ENCODE measurements at regions not wholly inside any gene's neighbourhood (a gene's known extent, or its start where the extent isn't known, plus 50 kb on each side); places are given as distances from the start of the nearest gene placed in this dataset.
A peak's percentile ranks its signal among the peaks of the same experiment; 100 is the strongest.
"Not testable (repeated sequence)": the region's sequence is repeated elsewhere in the genome, so short reads cannot be mapped to it uniquely, and the experiment has no call there.

GRCh38 chr2:3036432-3037125, 341.0 kb downstream of the EIPR1 start:
- H3K27ac ChIP-seq (ENCODE audit: low read length): no peak overlapping the region
- no peaks in the 10 kb centered on the region for H3K9me3 ChIP-seq (replicated peaks; ENCODE audit: control insufficient read depth, low read depth, low read length)
- H3K27me3 ChIP-seq (ENCODE audit: control insufficient read depth, insufficient read depth, low read length): peaks cover 3% of the 10 kb centered on the region
- no peak overlapping the region for H3K4me3 ChIP-seq (ENCODE audit: low read length)
- no peaks in the 10 kb centered on the region for H3K36me3 ChIP-seq (ENCODE audit: control insufficient read depth, insufficient read depth, low read length)
- DNase-seq: no peak
- 93% methylated on average over 11 of the region's 18 CpGs for WGBS (ENCODE audit: insufficient coverage)
- H3K4me1 ChIP-seq (ENCODE audit: control insufficient read depth, insufficient read depth, low read length): peaks cover 12% of the 10 kb centered on the region

DNA sequence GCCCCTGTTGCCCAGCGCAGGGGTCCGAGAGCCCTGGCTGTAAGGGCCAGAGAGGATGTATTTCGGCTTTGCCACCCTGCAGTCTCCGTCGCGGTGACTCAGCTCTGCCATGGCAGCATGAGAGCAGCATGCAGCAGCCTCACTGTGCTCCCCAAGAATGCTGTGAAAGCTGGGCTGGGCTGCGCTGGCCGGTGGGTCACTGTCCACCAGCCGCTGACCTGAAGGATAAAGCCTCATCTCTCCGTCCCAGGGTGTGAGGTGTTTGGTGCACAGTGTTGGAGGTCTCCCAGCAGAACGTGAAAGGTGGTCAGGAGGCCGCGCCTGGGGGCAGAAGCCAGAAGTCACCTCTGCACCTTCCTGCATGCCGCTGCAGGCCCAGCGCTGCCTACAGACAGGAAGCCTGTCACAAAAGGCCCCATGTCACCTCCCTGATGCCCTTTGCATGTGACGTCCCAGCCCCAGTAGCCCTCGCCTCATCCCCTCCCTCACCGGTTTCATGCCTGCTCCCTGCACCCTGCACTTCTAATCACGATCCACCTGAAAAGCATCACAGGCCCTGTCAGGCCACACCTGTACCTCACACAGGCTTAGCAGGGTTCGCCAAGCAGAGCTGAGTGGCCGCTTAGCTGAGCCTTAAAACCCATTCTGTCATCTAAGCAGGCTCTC, 342.1 kb downstream of the EIPR1 start:
- H3K27ac ChIP-seq (ENCODE audit: low read length): no peak overlapping the region
- DNase-seq: no peak
- H3K36me3 ChIP-seq (ENCODE audit: control insufficient read depth, insufficient read depth, low read length): no peaks in the 10 kb centered on the region
- peaks cover 2% of the 10 kb centered on the region for H3K4me1 ChIP-seq (ENCODE audit: control insufficient read depth, insufficient read depth, low read length)
- H3K27me3 ChIP-seq (ENCODE audit: control insufficient read depth, insufficient read depth, low read length): peaks cover 3% of the 10 kb centered on the region
- no peak overlapping the region for H3K4me3 ChIP-seq (ENCODE audit: low read length)
- WGBS (ENCODE audit: insufficient coverage): 85% methylated on average over 21 of the region's 21 CpGs
- H3K9me3 ChIP-seq (replicated peaks; ENCODE audit: control insufficient read depth, low read depth, low read length): no peaks in the 10 kb centered on the region

GRCh38 chr2:3034856-3035255, 342.8 kb downstream of the EIPR1 start:
- no peak for DNase-seq
- 70% methylated on average over 13 of the region's 13 CpGs for WGBS (ENCODE audit: insufficient coverage)
- no peak overlapping the region for H3K4me3 ChIP-seq (ENCODE audit: low read length)
- peaks cover 3% of the 10 kb centered on the region for H3K27me3 ChIP-seq (ENCODE audit: control insufficient read depth, insufficient read depth, low read length)
- H3K27ac ChIP-seq (ENCODE audit: low read length): no peak overlapping the region
- H3K36me3 ChIP-seq (ENCODE audit: control insufficient read depth, insufficient read depth, low read length): no peaks in the 10 kb centered on the region
- no peaks in the 10 kb centered on the region for H3K9me3 ChIP-seq (replicated peaks; ENCODE audit: control insufficient read depth, low read depth, low read length)
- H3K4me1 ChIP-seq (ENCODE audit: control insufficient read depth, insufficient read depth, low read length): no peaks in the 10 kb centered on the region

DNA sequence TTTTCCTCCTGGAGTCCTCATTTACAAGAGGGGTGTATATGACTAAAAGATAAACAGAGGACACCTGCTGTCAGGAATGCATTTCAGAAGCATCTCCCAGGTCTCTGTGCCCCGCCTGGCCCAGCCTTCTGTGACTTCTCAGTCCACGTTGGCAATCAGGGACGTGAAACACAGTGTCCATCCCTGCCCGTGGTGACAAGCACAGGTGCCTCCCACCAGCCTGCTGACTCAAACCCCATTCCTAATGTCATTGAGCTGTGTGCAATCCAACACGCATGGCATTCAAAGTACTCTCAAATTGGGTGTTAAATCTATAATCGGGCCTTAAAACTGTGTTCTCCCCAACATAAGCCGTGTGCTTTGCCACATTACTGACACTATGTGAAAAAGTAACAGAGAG, 343.2 kb downstream of the EIPR1 start:
- Histone ChIP-seq H3K4me1 (ENCODE audit: control insufficient read depth, insufficient read depth, low read length) (no peaks in the 10 kb centered on the region), H3K27me3 (ENCODE audit: control insufficient read depth, insufficient read depth, low read length) (peaks cover 3% of the 10 kb centered on the region), H3K36me3 (ENCODE audit: control insufficient read depth, insufficient read depth, low read length) (no peaks in the 10 kb centered on the region), H3K9me3 (replicated peaks; ENCODE audit: control insufficient read depth, low read depth, low read length) (no peaks in the 10 kb centered on the region), H3K27ac (ENCODE audit: low read length) (no peak overlapping the region), H3K4me3 (ENCODE audit: low read length) (no peak overlapping the region)
- DNase-seq: no peak
- 47% methylated on average over 5 of the region's 7 CpGs for WGBS (ENCODE audit: insufficient coverage)

- H3K27me3 ChIP-seq (ENCODE audit: control insufficient read depth, insufficient read depth, low read length): peaks cover 3% of the 10 kb centered on the region
- no peaks in the 10 kb centered on the region for H3K9me3 ChIP-seq (replicated peaks; ENCODE audit: control insufficient read depth, low read depth, low read length)
- DNase-seq: no peak
- H3K4me3 ChIP-seq (ENCODE audit: low read length): no peak overlapping the region
- WGBS (ENCODE audit: insufficient coverage): 81% methylated on average over 7 of the region's 8 CpGs
- H3K36me3 ChIP-seq (ENCODE audit: control insufficient read depth, insufficient read depth, low read length): no peaks in the 10 kb centered on the region
- H3K4me1 ChIP-seq (ENCODE audit: control insufficient read depth, insufficient read depth, low read length): no peaks in the 10 kb centered on the region
- no peak overlapping the region for H3K27ac ChIP-seq (ENCODE audit: low read length)
Observed at GRCh38 chr2:3033315-3033714, 344.3 kb downstream of the EIPR1 start.

DNA sequence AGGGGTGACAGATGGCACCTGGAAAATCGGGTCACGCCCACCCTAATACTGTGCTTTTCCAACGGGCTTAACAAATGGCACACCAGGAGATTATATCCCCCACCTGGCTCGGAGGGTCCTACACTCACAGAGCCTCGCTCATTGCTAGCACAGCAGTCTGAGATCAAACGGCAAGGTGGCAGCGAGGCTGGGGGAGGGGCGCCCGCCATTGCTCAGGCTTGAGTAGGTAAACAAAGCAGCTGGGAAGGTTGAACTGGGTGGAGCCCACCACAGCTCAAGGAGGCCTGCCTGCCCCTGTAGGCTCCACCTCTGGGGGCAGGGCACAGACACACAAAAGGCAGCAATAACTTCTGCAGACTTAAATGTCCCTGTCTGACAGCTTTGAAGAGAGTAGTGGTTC, 346.8 kb downstream of the EIPR1 start:
- not testable (repeated sequence) for DNase-seq; H3K4me3 ChIP-seq (ENCODE audit: low read length); H3K27ac ChIP-seq (ENCODE audit: low read length); H3K9me3 ChIP-seq (replicated peaks; ENCODE audit: control insufficient read depth, low read depth, low read length); H3K4me1 ChIP-seq (ENCODE audit: control insufficient read depth, insufficient read depth, low read length); H3K36me3 ChIP-seq (ENCODE audit: control insufficient read depth, insufficient read depth, low read length); H3K27me3 ChIP-seq (ENCODE audit: control insufficient read depth, insufficient read depth, low read length)
- WGBS (ENCODE audit: insufficient coverage): 80% methylated on average over 4 of the region's 9 CpGs

GRCh38 chr2:3025984-3026383, 351.6 kb downstream of the EIPR1 start:
- WGBS (ENCODE audit: insufficient coverage): 63% methylated on average over 1 of the region's 1 CpG
- no peak for DNase-seq
- Histone ChIP-seq H3K27ac (ENCODE audit: low read length) (no peak overlapping the region), H3K9me3 (replicated peaks; ENCODE audit: control insufficient read depth, low read depth, low read length) (no peaks in the 10 kb centered on the region), H3K27me3 (ENCODE audit: control insufficient read depth, insufficient read depth, low read length) (peaks cover 3% of the 10 kb centered on the region), H3K4me3 (ENCODE audit: low read length) (no peak overlapping the region), H3K36me3 (ENCODE audit: control insufficient read depth, insufficient read depth, low read length) (no peaks in the 10 kb centered on the region), H3K4me1 (ENCODE audit: control insufficient read depth, insufficient read depth, low read length) (no peaks in the 10 kb centered on the region)

DNA sequence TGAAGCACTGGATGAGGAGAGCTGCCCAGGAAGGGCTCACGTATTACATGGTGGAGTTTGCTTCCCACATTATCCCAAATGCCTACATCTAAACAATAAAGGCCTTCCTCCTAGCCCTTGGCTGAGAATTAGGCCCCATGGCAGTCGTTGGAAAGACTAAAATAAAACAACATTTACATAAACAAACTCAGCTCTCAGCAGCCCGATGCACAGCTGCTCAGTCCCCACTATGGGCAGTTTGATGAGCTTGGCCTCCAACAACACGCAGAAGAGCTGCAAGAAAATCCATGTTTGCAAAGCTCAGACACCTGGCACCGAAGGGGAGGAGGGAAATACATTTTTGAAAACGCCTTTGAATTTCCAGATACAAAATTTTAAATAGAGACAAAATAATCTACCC, 352.4 kb downstream of the EIPR1 start:
- H3K27ac ChIP-seq (ENCODE audit: low read length): no peak overlapping the region
- DNase-seq: peak; percentile 5
- WGBS (ENCODE audit: insufficient coverage): 20% methylated on average over 2 of the region's 6 CpGs

GRCh38 chr2:3024401-3024935, 353.1 kb downstream of the EIPR1 start:
- Histone ChIP-seq H3K4me3 (ENCODE audit: low read length) (no peak overlapping the region), H3K4me1 (ENCODE audit: control insufficient read depth, insufficient read depth, low read length) (no peaks in the 10 kb centered on the region), H3K36me3 (ENCODE audit: control insufficient read depth, insufficient read depth, low read length) (no peaks in the 10 kb centered on the region), H3K27me3 (ENCODE audit: control insufficient read depth, insufficient read depth, low read length) (peaks cover 3% of the 10 kb centered on the region), H3K27ac (ENCODE audit: low read length) (no peak overlapping the region), H3K9me3 (replicated peaks; ENCODE audit: control insufficient read depth, low read depth, low read length) (no peaks in the 10 kb centered on the region)
- no peak for DNase-seq
- WGBS (ENCODE audit: insufficient coverage): 88% methylated on average over 9 of the region's 10 CpGs

More for the DNA sequence above, 352.4 kb downstream of the EIPR1 start:
- Histone ChIP-seq H3K27me3 (ENCODE audit: control insufficient read depth, insufficient read depth, low read length) (peaks cover 3% of the 10 kb centered on the region), H3K4me1 (ENCODE audit: control insufficient read depth, insufficient read depth, low read length) (no peaks in the 10 kb centered on the region), H3K9me3 (replicated peaks; ENCODE audit: control insufficient read depth, low read depth, low read length) (no peaks in the 10 kb centered on the region), H3K4me3 (ENCODE audit: low read length) (no peak overlapping the region), H3K36me3 (ENCODE audit: control insufficient read depth, insufficient read depth, low read length) (no peaks in the 10 kb centered on the region)

GRCh38 chr2:3023531-3023930, 354.1 kb downstream of the EIPR1 start:
- no peak for DNase-seq
- no peaks in the 10 kb centered on the region for H3K36me3 ChIP-seq (ENCODE audit: control insufficient read depth, insufficient read depth, low read length)
- no peak overlapping the region for H3K27ac ChIP-seq (ENCODE audit: low read length)
- no peaks in the 10 kb centered on the region for H3K4me1 ChIP-seq (ENCODE audit: control insufficient read depth, insufficient read depth, low read length)
- peaks cover 3% of the 10 kb centered on the region for H3K27me3 ChIP-seq (ENCODE audit: control insufficient read depth, insufficient read depth, low read length)
- no peaks in the 10 kb centered on the region for H3K9me3 ChIP-seq (replicated peaks; ENCODE audit: control insufficient read depth, low read depth, low read length)
- H3K4me3 ChIP-seq (ENCODE audit: low read length): no peak overlapping the region
- 92% methylated on average over 7 of the region's 7 CpGs for WGBS (ENCODE audit: insufficient coverage)

Data from muscle of leg (tissue), 3 donors.